Hepatocyte (in vitro differentiated cells): ENCODE measurements at regions not wholly inside any gene's neighbourhood (a gene's known extent, or its start where the extent isn't known, plus 50 kb on each side); places are given as distances from the start of the nearest gene placed in this dataset.
"Not testable (repeated sequence)": the region's sequence is repeated elsewhere in the genome, so short reads cannot be mapped to it uniquely, and the experiment has no call there.

Source experiments
- EZH2 ChIP-seq: fragments of 200-600 bp; sonication (generic); IDR thresholded peaks from 2 replicates; pipeline ENCODE4 v1.6.1; 2016; ENCODE audit warnings: antibody characterized with exemption, mild to moderate bottlenecking, borderline replicate concordance
- EZH2phosphoT487 ChIP-seq: fragments of 200-600 bp; sonication (generic); IDR thresholded peaks from one replicate; pipeline ENCODE4 v1.6.1; 2018; ENCODE audit warnings: antibody characterized with exemption, mild to moderate bottlenecking, low read depth, moderate library complexity; ENCODE audit not compliant: unreplicated experiment, severe bottlenecking
- TF ChIP-seq, protein P1 (sequence below): fragments of 200-600 bp; sonication (generic); IDR thresholded peaks from 2 replicates; pipeline ENCODE4 v1.5.1; 2016; ENCODE audit warnings: antibody characterized with exemption, mild to moderate bottlenecking; ENCODE audit not compliant: poor library complexity

DNA sequence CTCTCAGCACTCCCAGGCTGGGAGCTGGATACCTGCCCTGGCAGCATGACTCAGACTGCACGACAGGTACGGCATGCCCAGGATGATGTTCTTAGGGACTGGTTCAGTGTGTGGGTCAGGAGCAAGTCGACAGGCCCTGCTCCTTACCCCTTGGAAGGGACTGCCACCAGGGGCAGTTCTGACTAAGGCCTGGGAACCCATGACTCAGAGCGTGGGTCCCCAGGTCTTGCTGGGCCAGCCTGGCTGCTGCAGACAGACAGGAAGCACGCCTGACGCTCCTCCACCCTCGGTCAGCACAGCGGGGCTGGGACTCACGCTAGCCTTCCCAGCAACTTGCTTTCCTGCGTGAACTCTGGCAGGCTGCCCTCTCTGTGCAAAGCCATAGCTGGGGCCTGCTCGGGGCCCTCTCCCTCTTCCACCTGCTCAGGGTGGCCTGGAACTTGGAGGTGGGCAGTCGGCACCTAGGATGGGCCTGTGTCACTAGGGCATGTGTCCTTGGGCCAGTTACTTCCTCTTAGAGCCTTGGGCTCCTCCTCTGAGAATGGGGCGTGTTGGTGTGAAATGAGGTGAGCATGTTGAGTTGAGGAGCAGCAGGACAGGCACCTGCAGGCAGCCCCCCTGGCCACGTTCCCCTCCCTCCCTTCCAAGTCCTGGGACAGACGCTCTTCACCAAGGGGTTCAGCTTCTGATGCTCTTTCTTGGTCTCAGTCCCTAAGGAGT is 127.0 kb upstream of the AKAP13 start:
- TF ChIP-seq, protein P1, sequence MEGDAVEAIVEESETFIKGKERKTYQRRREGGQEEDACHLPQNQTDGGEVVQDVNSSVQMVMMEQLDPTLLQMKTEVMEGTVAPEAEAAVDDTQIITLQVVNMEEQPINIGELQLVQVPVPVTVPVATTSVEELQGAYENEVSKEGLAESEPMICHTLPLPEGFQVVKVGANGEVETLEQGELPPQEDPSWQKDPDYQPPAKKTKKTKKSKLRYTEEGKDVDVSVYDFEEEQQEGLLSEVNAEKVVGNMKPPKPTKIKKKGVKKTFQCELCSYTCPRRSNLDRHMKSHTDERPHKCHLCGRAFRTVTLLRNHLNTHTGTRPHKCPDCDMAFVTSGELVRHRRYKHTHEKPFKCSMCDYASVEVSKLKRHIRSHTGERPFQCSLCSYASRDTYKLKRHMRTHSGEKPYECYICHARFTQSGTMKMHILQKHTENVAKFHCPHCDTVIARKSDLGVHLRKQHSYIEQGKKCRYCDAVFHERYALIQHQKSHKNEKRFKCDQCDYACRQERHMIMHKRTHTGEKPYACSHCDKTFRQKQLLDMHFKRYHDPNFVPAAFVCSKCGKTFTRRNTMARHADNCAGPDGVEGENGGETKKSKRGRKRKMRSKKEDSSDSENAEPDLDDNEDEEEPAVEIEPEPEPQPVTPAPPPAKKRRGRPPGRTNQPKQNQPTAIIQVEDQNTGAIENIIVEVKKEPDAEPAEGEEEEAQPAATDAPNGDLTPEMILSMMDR: not testable (repeated sequence)
- not testable (repeated sequence) for TF ChIP-seq EZH2, EZH2phosphoT487
